HuH-7.5 (cell line): ENCODE measurements at regions not wholly inside any gene's neighbourhood (a gene's known extent, or its start where the extent isn't known, plus 50 kb on each side); places are given as distances from the start of the nearest gene placed in this dataset.

Experiments used
- DNase-seq: peaks from one replicate; pipeline ENCODE4 v3.0.0; 2011; ENCODE audit warnings: low spot score

DNA sequence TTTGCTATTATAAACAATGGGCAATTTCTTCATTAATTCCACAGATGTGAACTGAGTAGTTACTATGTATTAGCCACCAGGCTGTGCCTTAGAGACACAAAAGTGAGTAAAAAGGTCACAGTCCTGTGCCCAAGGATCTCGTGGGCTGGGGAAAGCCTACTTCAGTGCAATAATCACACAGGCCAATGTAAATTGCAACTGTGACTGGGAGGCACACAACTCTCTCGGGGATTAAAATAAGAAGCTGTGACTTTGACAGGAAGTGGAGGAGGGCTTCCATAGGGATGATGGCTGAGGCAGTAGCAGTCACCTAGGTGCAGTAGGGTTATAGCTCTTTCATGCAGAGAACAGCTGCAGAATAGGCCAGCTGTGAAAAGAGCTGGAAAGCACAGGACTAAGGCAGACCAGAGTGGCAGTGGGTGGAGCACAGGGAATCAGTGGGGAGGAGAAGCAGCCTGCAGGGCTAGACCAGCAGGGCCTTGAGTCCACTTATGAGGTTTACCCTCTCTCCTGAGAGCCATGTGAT, 121.9 kb downstream of the MAB21L3 start:
- no peak for DNase-seq

DNA sequence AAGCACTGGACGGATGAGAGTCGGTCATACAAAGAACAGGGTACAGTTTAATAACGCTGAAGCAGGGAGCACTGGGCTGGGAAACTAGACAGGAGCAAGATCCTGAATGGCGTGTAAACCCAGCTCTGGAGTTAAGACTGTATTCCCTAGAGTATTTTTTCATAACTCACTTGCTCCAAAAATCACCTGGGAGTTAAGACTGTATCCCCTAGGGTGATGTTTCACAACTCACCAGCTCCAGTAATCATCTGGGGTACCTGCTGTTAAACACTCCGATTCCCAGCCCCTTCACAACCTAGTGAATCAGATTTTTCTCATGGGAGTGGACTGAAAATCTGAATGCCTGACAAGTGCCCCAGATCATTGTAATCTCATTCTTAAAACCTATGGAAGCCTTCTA, 123.2 kb downstream of the MAB21L3 start:
- no peak for DNase-seq

DNA sequence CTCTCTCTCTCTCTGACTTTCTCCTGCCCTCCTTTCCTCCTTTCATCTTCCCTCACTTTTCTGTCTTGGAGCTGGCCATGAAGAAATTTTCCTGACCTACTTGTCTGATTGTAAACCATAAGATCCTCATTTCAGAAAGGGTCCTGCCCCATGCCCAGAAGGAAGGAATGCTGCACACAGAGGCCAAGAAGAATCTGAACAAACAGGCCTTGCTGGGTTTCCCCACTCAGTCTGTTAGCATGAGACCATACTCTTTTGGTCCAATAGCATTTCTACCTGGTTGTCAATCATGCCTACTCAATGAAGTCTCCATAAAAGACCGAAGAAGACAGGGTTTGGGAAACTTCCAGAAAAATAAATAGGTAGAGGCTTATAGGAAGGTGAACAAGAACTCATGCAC, 128.7 kb downstream of the MAB21L3 start:
- no peak for DNase-seq

DNA sequence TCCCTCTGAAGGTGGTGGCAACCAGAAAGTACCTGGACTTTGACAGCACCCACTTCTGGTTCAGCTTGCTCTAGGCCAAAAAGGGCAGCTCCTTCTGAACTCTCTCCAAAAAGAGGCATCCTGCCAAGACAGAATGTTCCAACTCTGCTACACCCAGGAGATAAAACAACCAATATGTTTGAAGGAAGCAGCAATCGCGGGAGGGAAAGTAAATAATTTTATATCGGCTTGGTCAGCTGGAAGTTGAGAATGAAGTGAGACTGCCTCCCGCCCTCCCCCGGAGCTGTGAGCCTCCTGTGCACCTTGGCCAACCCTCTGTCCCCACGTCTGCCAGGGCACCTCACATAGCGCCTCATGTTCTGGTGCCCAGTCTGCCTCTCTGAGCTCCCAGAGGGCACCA, 130.3 kb upstream of the ATP1A1 start:
- DNase-seq, result no peak

DNA sequence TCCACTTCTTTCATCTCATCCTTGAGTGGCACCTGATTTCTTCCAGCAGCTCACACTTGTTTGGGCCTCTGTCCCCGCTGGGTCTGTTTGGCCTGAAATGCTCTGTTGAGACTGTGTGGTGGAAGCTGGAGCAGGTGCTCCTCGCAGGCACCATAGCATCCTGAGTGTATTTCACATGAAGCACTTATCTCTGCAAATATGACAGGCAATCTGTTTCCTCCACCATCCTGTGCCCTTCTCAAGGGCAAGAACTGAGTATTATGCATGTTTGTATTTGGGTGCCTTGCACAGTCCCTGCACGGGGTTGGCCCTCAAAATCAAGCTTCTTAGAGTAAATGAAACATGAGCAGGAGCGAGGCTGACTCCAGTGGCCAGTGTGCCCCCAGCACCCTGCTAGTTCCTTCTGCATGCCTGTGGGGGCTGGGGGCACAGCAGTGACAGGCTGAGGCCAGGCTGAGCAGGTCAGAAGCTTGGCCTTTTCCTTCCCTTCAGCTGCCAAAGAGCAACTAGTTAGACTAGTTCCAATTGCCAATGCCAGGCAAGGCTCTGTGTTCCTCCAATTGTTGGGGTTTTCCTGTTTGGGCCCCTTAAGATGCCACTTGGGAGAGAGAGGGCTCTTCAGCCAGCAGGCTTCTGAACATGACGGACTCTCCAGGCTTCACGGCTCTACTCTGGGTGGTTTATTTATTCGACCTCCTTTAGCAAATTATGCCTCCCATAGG, 129.6 kb upstream of the ATP1A1 start:
- DNase-seq, result no peak

DNA sequence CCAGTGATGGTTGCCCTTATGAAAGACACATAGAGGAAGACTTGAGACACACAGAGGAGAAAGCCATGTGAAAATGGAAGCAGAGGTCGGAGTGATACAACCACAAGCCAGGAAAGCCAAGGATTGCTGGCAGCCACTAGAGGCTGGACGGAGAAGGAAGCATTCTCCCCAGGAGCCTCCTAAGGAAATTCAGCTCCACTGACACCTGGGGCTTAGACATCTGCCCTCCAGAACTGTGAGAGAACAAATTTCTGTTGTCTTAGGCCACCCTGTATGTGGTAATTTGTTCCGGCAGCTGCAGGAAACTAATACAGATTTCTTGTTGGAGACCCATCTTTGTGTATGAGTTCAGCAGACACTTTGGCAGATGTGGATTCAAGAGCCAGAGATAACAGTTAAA, 126.9 kb upstream of the ATP1A1 start:
- no peak for DNase-seq

DNA sequence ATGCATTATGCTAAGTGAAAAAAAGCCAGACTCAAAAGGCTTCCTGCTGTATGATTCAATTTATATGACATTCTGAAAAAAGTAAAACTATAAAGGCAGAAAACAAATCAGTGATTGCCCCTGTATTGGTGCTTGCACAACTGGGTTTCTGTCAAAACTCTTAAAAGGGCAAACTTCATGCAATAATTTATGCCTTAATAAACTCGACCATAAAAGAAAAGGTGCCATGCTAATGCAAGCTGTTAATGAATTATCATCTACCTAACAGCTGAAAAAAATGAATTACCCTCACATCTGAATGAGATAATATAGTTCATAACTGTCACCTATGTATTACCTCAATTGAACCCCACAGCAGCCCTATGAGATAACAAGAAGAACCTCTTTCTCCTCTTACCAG, 120.8 kb upstream of the ATP1A1 start:
- DNase-seq, result no peak

DNA sequence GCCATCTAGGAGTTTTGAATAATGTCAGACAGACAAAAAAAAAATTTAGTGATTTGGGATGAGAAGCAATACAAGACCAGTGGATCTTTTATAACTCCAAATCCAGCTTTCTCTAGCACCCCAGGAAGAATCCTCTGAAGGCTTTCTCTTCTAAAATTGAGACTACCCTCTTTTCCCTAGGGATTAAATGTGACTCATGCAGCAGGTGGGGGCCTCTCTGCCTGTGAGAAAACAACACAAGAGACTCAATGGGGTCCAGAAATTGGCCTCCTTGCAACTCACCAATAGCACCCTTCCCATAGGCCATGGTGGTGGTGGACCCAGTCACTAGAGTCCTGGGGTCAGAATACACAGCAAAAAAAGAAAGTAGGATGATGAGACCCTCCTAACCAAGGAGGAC, 120.3 kb upstream of the ATP1A1 start:
- no peak for DNase-seq

DNA sequence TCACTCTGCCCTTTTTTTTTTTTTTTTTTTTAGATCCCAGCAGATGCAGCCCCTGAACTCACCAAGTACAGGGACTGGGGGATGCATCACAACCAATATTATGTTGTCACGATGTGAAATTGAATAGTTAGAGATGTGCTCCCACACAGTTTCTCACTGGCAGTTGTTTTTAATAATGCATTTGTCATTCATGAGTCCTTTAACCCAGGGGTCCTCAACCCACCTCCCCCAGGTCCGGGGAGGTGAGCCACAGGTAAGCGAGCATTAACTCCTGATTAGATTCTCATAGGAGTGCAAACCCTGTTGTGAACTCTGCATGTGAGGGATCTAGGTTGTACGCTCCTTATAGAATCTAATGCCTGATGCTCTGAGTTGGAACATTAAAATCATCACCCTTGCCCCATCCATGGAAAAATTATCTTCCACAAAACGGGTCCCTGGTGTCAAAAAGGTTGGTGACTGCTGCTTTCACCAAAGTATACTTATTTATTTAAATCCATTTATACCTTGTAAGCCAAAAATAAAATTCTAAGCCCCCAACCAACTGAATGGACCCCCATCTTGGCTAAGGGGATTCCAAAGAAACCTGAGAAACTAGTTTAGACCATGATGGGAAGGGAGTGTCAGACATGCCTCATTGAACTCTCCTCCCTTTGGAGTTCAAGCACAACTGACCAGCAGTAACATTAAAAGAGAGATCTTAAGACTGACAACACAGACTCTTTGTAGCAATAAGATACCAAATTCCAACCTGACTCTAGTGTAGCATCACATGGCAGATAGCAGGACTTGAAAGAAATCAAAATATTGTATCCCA, 119.3 kb upstream of the ATP1A1 start:
- DNase-seq, result no peak

DNA sequence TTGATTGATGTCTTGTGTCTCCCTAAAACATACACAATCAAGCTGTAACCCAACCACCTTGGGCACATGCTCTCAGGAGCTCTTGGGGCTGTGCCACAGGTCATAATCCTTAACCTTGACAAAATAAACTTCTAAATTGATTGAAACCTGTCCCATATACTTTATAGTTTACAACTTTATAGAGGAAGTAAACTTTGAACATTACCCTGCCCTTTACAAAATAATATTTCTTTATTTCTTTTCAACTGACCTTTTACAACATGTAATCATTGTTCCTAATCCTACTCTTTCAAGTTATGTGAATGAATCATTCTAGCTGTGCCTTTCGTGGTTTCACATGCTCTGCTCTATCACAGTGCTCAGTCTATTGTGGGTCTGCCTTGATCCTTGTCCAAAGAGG, 118.3 kb upstream of the ATP1A1 start:
- no peak for DNase-seq

DNA sequence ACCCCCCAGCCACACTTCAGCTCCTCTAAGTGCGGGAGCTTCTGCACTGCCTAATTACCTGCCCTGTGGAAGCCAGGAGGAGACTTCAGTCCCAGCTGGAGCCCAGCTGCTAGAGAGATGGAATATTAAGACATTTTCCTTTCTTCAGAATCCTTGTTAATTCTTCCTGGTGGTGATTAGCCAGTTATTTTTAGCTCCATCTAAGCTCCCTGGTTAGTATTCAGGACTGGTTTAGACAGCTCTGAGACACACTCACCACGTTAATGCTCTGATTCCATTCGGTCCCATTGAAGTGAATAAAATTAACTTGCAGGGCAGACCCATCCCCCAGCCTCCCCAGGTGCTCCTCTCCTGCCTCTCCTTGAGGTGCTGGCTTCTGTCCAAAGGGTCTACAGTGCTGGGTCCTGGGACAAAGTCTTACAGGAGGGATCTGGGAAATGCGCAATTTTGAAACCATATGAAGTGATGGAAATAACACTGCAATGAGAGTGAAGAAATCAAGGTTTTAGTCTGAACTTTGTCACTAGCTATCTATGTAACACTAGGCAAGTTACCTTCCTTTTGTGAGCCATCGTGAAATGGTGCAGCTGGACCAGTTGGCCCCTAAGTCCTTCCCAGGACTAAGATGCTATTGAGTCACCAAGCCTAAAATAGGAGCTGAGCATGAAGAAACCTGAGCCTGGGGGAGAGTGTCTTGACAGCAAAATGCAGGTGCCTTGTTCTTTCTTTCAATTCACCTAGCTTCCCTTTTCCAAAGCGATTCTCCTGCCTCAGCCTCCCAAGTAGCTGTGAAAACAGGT, 117.4 kb upstream of the ATP1A1 start:
- DNase-seq, result no peak

DNA sequence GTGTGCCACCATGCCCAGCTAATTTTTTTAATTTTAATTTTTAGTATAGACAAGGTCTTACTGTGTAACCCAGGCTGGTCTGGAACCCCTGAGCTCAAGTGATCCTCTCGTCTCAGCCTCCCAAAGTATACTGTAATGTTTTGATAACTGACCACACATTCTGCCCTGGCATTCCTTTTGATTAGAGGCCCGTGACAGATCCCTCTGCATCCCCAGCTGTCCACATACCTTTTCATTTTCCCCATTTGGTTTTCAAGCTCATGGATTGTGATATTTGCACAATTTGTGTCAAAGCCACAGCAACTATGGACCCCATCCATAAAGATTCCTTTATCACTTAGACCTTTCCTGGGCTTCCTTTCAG, 116.8 kb upstream of the ATP1A1 start:
- DNase-seq, result no peak

DNA sequence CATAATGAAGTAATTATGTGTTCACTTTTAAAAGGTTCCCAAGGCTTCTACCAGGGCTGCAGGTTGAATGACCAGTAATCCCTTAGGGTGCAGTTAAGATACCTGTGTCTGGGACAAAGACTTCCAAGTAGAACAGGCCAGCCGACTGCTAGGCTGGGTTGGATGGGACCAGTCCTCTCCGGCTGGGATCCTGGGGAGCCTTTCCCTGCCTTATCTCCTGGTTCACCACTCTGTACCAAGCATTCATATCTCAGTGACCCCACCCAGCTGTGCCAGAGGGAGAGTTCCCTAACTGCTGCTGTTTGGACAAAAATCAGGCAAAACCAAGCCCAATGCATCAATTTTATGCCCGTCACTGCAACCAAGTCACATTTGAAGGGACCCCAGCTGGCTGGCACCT, 116.2 kb upstream of the ATP1A1 start:
- DNase-seq, result no peak

DNA sequence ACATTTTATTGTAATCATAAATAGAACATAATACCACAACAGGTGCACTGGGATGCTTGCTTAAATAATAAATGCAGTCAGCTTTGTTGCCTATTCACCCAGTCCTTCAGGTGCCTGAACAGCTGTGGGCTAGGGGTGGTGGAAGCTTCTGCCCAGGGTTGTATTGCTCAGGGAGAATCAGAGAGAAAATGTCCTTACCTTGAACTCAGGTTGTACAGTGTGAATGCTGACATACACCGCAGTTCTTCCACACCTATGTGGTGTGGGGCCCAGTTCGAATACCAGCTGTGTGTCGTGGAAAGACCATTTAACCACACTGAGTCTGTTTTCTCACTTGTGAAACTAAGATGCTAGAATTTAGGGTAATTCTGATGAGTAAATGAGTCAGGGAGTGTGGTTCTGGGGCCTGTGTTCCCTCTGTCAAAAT, 115.7 kb upstream of the ATP1A1 start:
- DNase-seq, result no peak

DNA sequence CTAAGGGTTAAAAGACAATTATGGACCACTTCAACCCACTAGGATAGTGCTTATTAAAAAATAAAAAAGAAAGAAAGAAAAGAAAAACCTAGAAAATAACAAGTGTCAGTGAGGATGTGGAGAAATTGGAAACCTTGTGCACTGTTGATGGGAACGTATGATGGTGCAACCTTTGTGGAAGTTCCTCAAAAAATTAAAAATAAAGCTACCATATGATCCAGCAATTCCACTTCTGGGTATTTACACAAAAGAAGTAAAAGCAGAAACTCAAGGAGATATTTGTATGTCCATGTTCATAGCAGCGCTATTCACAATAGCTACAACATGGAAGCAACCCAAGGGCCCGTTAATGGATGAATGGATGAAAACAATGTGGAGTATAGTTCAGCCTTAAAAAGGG, 115.2 kb upstream of the ATP1A1 start:
- DNase-seq, result no peak

DNA sequence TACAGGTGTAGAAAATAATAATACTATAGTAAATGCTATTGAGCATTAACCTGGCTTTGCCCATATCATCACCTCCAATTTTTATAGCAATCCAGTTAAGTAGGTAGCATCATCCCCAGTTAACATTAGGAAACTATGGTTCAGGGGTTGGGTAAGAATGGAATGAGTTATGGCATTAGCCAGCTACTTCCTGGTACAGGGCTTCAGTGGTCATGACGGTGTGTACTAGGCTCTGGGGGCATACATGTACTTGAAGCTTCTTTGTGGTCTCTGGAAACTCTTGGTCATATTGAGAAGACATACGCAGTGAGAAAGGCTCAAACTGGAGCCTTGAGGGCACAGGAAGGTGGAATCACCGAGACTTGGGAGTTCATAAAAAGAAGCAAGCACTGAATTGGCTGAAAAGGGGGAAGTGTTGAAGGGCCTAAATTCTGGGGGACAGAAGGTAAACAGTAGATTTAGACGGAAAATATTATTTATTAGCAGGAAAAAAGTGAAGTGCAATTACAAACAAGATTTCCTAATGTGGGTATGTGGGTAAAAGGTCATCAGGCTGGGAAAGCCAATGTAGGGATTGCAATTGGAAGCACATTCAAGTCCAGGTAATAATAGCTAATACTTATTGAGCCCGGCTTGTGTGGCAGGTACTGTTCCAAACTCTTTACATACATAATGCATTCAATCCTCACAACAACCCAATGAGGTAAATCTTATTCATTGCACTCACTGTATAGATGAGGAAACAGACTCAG, 114.2 kb upstream of the ATP1A1 start:
- DNase-seq, result no peak

DNA sequence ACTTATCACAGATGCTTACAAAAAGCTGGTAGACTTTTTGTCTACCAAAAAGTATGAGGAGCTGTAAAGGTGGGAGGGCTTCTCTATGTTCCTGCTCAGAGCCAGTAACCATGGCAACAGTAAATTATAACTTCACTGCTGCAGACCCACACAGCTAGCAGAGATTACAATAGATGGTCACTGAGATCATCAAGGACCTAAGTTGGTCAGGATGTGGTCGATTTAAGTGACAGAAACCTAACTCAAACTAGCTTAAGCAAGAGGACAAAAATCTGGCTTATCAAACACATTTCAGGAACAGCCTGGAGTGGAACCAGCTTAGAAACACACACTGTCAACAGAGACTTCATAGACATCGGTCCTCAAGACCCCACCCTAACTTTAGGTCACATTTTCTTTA, 113.4 kb upstream of the ATP1A1 start:
- no peak for DNase-seq

DNA sequence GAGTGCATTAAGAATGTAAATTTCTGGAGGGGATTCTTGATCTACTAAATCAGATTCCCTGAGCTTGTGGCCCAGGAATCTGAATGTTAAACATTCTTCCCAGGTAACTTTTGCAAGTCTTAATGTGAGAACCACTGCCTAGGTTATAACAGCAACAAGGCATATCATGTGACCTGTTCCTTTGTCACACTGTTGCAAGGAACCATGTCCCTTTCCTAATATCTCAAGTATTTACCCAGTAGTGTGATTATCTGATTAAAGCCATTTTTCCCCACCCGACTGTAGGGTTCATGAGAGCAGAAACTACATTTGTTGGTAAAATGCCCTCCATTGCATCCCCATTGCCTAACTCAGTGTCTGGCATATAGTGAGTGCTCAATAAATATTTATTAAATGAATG, 112.9 kb upstream of the ATP1A1 start:
- DNase-seq, result no peak

DNA sequence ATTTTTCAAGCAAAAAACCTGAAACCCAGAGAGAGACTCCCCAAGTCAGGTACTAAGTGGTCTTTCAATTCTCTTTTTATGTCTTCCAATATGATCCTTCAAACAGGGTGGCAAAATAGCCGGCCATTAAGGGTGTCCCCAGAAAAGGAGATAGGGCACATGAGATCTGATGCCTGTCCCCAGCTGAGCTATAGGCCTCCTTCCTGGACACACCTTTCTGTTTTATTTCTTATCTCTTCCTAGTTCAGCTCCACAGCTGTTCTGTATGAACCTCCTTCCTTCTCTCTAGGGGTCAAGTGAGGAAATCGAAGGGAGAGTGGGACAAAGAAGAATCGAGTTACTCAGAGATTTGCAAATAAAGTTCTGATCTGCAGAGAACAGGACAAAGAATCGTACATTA, 112.4 kb upstream of the ATP1A1 start:
- DNase-seq, result no peak

DNA sequence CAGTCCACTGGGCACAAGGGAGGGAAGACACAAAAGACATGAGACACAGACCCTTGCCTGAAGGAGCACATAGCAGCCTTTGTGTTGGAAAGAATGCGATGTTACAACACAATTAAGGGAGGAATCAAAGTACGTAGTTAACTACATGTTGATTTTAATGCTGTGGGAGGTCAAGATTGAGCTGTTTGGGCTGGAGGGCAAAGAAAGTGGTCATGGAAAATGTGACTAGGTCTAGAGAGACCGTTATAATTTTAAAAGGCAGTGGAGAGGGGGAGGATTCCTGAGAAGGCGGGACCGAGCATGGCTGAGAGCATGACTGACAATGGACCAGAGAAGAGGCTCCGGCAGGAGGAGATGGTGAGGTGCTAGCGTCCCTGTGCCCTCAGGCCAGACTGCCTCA, 111.8 kb upstream of the ATP1A1 start:
- DNase-seq, result no peak

DNA sequence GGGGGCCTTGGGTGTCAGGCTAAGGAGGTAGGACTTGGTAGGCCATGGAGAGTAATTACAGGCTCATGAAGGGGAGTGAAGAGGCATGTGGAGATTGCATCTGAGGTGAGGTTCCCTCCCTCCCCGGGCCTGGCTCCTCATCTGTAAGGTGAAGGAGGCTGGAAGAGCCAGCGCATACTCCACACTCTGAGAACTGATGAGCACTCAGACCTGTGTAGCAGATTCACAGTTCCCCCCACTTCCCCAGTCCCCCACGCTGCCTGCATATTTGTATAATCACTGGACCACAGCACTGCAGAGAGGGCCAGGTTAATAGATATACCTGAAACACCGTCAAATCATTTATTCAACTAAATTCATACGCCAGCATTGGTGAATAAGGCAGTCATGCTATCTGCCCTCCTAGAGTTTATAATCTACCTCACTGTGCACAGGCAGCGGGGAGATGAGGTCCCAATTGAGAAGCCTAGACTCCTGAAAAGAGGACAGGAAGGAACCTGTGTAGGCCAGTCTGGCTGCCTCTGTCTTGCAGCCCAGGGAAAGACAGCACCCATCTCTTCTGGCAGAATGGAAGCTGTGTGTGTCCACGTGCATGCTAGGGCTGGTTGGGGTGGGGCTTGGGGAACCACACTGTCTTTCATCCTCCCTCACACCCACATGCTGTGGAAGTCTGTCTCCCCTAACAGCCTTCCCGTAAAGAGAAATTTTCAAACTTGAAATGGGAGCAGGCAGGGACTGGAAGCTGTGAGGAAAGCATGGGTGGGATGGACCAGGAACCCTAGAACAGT, 110.6 kb upstream of the ATP1A1 start:
- DNase-seq, result no peak
